Stomach (tissue), 8 donors: ENCODE measurements at regions not wholly inside any gene's neighbourhood (a gene's known extent, or its start where the extent isn't known, plus 50 kb on each side); places are given as distances from the start of the nearest gene placed in this dataset.

Source experiments
- DNase-seq, 2 donors: peaks; one replicate each; pipeline versions ENCODE4 v3.0.0 to v3.0.0-alpha.2; 2013 to 2019
- H3K27ac ChIP-seq, 5 donors: fragments of 200-600 bp in 4 of 5; sonication (generic) in 4 of 5; one replicate each; pipeline ENCODE4 v1.5.1; 2013 to 2019; ENCODE audit warnings: mild to moderate bottlenecking in 1 of 5, moderate library complexity in 1 of 5
- H3K27me3 ChIP-seq, 3 donors: fragments of 200-600 bp; sonication (generic); one replicate each; pipeline ENCODE4 v1.5.1; 2017 to 2019; ENCODE audit warnings: mixed run types in 1 of 3
- H3K36me3 ChIP-seq, 4 donors: fragments of 200-600 bp; sonication (generic); 1 replicate in 3 of 4; 2 replicates in 1 of 4; pipeline ENCODE4 v1.5.1; 2016 to 2019
- H3K4me1 ChIP-seq, 4 donors: fragments of 200-600 bp; sonication (generic); one replicate each; pipeline ENCODE4 v1.5.1; 2016 to 2019
- H3K4me3 ChIP-seq, 4 donors: fragments of 200-600 bp; sonication (generic) in 3 of 4; one replicate each; pipeline ENCODE4 v1.5.1; 2016 to 2019; ENCODE audit warnings: mild to moderate bottlenecking in 1 of 4
- H3K9me3 ChIP-seq, 4 donors: fragments of 200-600 bp; sonication (generic); one replicate each; pipeline ENCODE4 v1.5.1; 2016 to 2019
- EP300 ChIP-seq: sonication (generic); formaldehyde crosslinking; IDR thresholded peaks from one replicate; pipeline ENCODE4 v1.6.1; 2017; ENCODE audit warnings: antibody characterized with exemption
- POLR2A ChIP-seq, 4 donors: fragments of 450-650 bp; IDR thresholded peaks; one replicate each; pipeline ENCODE4 v1.6.1; 2016; ENCODE audit warnings: antibody characterized with exemption in 4 of 4, control low read depth in 2 of 4, mild to moderate bottlenecking in 1 of 4, moderate library complexity in 1 of 4
- POLR2AphosphoS5 ChIP-seq, 3 donors: sonication (generic); formaldehyde crosslinking; IDR thresholded peaks; one replicate each; pipeline ENCODE4 v1.6.1; 2016; ENCODE audit warnings: antibody characterized with exemption in 3 of 3
- WGBS, 5 donors: extraction: QIAGEN DNeasy Blood & Tissue Kit in 3 of 5; methylation state at CpG; one replicate each; pipeline versions ENCODE4 v1.1.5 to v1.1.7; 2013 to 2018; 5-methylcytosine and 5-hydroxymethylcytosine counted together
- intact Hi-C: fragments of 100-400 bp; cut with DNase I; formaldehyde crosslinking; loops from one replicate; pipeline ENCODE4 v1.15.1; 2023; ENCODE audit warnings: low total_unique reads
- TF ChIP-seq, protein P1 (sequence below), 7 experiments: fragments of 450-650 bp in 4 of 7; fragments of 200-600 bp in 3 of 7; sonication (generic) in 3 of 7; IDR thresholded peaks; one replicate each; pipeline ENCODE4 v1.5.1; 2016 to 2019; ENCODE audit warnings: antibody characterized with exemption in 7 of 7, control low read depth in 2 of 7, mild to moderate bottlenecking in 1 of 7
- donor health status: healthy with polysubstance abuse.
- donor health status: Bipolar disorder and iron deficiency.
- donor health status: healthy.

DNA sequence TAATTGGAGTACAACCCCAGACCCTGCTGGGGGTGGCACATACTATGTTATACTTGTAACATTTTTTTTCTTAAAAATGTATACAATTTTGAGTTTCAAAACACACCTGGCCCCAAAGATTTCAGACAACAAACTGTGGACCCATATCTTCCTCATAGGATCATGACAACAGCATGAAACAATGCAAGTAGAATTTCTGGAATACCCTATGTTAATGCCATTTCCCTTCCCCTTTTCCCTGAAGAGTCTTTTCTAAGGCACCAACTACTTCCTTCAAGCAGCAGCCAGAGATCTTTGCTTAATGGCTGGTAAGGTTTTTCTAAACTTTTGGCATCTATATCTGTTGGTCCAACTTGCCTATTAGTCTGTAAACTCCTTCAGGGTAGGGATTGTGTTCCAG lies 99.9 kb upstream of the SERBP1 start:
- H3K4me1 ChIP-seq, result peaks cover 0 to 22% (median 12%) of the 10 kb centered on the region in 4 donors
- no peaks in the 10 kb centered on the region for H3K36me3 ChIP-seq
- intact Hi-C loops, result loop anchor here (10.0 kb wide), 1 partner anchor 235 kb away; no protein-coding TSS in a partner anchor
- TF ChIP-seq POLR2A (IDR thresholded peaks at IDR 0.05) (no peak), POLR2AphosphoS5 (IDR thresholded peaks at IDR 0.05) (no peak), EP300 (no peak)
- TF ChIP-seq, protein P1, sequence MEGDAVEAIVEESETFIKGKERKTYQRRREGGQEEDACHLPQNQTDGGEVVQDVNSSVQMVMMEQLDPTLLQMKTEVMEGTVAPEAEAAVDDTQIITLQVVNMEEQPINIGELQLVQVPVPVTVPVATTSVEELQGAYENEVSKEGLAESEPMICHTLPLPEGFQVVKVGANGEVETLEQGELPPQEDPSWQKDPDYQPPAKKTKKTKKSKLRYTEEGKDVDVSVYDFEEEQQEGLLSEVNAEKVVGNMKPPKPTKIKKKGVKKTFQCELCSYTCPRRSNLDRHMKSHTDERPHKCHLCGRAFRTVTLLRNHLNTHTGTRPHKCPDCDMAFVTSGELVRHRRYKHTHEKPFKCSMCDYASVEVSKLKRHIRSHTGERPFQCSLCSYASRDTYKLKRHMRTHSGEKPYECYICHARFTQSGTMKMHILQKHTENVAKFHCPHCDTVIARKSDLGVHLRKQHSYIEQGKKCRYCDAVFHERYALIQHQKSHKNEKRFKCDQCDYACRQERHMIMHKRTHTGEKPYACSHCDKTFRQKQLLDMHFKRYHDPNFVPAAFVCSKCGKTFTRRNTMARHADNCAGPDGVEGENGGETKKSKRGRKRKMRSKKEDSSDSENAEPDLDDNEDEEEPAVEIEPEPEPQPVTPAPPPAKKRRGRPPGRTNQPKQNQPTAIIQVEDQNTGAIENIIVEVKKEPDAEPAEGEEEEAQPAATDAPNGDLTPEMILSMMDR (IDR thresholded peaks at IDR 0.05), result no peak
- H3K9me3 ChIP-seq, result no peaks in the 10 kb centered on the region
- H3K27me3 ChIP-seq, result no peaks in the 10 kb centered on the region
- no peak overlapping the region for H3K27ac ChIP-seq
- no peak for DNase-seq
- H3K4me3 ChIP-seq, result no peak overlapping the region

DNA sequence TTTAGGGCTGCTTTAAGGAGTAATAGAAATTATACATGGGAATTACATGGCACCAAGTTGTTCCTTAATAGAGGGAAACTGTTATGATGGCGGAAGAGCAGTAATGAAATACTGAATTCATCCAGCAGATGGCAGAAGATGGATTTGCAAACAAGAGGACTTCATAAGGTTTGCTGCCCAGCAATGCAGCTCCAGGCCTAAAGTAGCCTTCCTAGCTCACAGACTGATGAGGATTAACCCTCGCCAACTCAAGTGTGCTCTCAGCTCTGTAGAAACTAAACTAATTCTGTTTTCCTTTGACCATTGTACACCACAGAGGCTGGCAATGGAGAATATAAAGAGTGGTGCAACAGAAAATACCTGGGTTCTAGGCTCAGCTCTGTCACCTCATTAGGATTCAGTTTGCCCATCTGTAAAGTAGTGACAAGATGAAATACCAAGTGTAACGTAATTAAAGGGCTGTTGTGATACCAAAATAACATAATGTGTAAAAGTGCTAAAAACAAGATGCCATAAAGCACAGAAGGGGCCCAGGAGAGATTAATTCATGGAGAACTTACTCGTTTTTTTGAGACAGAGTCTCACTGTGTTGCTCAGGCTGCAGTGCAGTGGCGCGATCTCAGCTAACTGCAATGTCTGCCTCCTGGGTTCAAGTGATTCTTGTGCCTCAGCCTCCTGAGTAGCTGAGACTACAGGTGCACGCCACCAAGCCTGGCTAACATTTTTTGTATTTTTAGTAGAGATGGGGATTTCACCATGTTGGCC lies 102.4 kb upstream of the SERBP1 start:
- H3K27ac ChIP-seq, result peak overlapping the region in 2 of 5 donors; percentile 32 to 72
- 59 to 73% (median 66%) methylated on average over 7 of the region's 7 CpGs for WGBS, 5 donors
- intact Hi-C loops, result loop anchor here (10.0 kb wide), 1 partner anchor 232 kb away; no protein-coding TSS in a partner anchor
- TF ChIP-seq, protein P1 (IDR thresholded peaks at IDR 0.05), result peak in 5 of 7 experiments; percentile 63 to 88 (median 68)
- no peak for TF ChIP-seq EP300
- TF ChIP-seq POLR2A (IDR thresholded peaks at IDR 0.05), result no peak
- peak in 1 of 3 donors; percentile 69 for TF ChIP-seq POLR2AphosphoS5 (IDR thresholded peaks at IDR 0.05)
- no peak overlapping the region for H3K4me3 ChIP-seq
- H3K36me3 ChIP-seq, result no peaks in the 10 kb centered on the region
- DNase-seq, result peak; percentile 45 to 92
- H3K4me1 ChIP-seq, result peaks cover 0 to 30% (median 18%) of the 10 kb centered on the region in 4 donors
- no peaks in the 10 kb centered on the region for H3K27me3 ChIP-seq
- H3K9me3 ChIP-seq, result no peaks in the 10 kb centered on the region

DNA sequence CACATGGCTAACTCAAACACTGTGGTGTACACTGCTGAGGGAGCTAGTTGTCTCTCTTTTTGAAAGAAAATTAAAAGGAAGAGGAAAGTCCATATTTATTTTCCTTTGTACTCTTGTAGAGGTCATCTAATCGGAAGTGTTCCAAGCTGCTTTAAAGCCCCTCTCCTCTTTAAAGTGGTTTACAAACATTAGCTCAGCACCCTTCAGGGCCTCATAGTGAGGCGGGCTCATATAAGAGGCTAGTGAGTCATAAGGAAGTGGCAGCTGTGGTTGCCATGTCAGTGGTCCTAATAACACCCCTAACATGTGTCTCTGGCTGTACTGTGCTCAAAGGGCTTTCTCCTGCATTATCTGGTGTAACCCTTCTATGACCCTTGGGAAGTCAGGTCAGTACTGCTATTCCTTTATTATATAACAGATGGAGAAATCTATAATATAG lies 104.4 kb upstream of the SERBP1 start:
- no peaks in the 10 kb centered on the region for H3K36me3 ChIP-seq
- H3K4me3 ChIP-seq, result no peak overlapping the region
- TF ChIP-seq EP300 (no peak), POLR2AphosphoS5 (IDR thresholded peaks at IDR 0.05) (peak in 1 of 3 donors; percentile 47)
- no peaks in the 10 kb centered on the region for H3K27me3 ChIP-seq
- H3K9me3 ChIP-seq, result no peaks in the 10 kb centered on the region
- H3K4me1 ChIP-seq, result peaks cover 0 to 30% (median 18%) of the 10 kb centered on the region in 4 donors
- peak overlapping the region in 4 of 5 donors; percentile 30 to 75 (median 62) for H3K27ac ChIP-seq
- intact Hi-C loops, result loop anchor here (10.0 kb wide), 1 partner anchor 230 kb away; no protein-coding TSS in a partner anchor
- 21 to 43% (median 40%) methylated on average over 2 of the region's 2 CpGs for WGBS, 5 donors
- DNase-seq, result peak in 1 of 2 donors; percentile 84

DNA sequence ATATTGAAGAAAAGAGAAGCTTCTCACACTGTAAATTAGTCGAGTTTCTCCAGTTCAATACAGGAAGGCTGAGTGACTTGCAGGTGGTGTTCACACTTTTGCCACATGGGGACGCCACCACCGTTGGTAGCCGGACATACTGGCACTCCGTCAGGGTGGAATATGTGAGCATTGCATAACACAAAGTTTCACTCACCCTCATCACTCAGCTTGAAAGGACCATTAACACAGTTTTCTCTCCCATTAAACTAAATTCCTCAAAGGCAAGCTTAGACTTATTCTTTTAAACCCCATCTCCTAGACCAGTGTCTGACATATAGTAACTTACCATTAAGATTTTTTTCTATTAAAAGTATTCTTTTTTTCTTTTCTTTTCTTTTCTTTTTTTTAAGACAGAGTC lies 105.3 kb upstream of the SERBP1 start:
- DNase-seq, result peak; percentile 85 to 93
- peak overlapping the region in 4 of 5 donors; percentile 30 to 75 (median 62) for H3K27ac ChIP-seq

More for the DNA sequence above, 105.3 kb upstream of the SERBP1 start:
- Histone ChIP-seq H3K36me3 (no peaks in the 10 kb centered on the region), H3K4me3 (no peak overlapping the region), H3K27me3 (no peaks in the 10 kb centered on the region), H3K4me1 (peaks cover 0 to 30% (median 18%) of the 10 kb centered on the region in 4 donors), H3K9me3 (no peaks in the 10 kb centered on the region)
- WGBS, 5 donors, result 1 to 6% (median 3%) methylated on average over 5 of the region's 5 CpGs
- intact Hi-C loops, result loop anchor here (10.0 kb wide), 1 partner anchor 229 kb away; no protein-coding TSS in a partner anchor
- TF ChIP-seq POLR2A (IDR thresholded peaks at IDR 0.05) (no peak), POLR2AphosphoS5 (IDR thresholded peaks at IDR 0.05) (peak in 2 of 3 donors; percentile 13 to 84)
- TF ChIP-seq, protein P1 (IDR thresholded peaks at IDR 0.05), result peak in 5 of 7 experiments; percentile 79 to 92 (median 88)
